Myocyte (in vitro differentiated cells): ENCODE measurements at regions not wholly inside any gene's neighbourhood (a gene's known extent, or its start where the extent isn't known, plus 50 kb on each side); places are given as distances from the start of the nearest gene placed in this dataset.
"Not testable (repeated sequence)": the region's sequence is repeated elsewhere in the genome, so short reads cannot be mapped to it uniquely, and the experiment has no call there.

Experiments
- DNase-seq: peaks from one replicate; pipeline ENCODE4 v3.0.0-alpha.2; 2012; ENCODE audit warnings: low read depth

DNA sequence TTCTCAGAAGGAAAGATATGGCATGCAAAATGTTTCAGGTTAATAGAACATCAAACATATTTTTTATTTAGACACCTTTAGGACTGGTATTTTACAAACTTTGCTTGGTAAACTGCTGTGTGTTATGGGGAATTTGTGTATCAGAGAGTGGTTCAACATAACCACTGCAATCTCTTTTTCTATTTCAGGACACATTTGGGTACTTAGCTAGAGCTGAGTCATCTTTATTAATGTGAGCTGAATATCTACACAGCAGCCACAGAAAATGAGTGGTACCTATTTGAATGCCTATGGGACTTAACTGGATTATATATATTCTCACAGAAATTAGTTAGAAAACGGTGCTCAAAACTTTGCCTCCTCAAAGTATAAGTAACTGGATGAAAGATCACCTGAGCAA lies 179.8 kb downstream of the SPDYE17 start:
- peak; percentile 42 for DNase-seq

DNA sequence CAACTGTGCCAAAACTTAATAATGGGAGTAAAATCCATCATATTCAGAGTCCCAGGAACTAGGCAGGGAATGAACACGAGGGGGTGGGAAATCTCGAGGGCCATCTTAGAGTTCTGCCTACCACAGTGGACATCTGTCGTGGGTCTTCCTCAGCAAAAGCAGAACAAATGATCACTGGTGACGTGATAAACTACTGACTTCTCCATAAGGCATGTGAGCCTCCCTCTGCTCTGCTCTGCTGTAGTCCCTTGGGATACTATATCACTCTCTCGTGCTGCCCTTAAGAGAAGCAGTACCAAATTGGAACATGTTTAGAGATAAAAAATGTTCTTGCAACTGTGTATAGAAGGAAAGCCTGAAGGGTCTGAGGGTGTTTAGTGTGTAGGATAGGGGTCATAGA lies 180.5 kb downstream of the SPDYE17 start:
- DNase-seq, result peak; percentile 44

DNA sequence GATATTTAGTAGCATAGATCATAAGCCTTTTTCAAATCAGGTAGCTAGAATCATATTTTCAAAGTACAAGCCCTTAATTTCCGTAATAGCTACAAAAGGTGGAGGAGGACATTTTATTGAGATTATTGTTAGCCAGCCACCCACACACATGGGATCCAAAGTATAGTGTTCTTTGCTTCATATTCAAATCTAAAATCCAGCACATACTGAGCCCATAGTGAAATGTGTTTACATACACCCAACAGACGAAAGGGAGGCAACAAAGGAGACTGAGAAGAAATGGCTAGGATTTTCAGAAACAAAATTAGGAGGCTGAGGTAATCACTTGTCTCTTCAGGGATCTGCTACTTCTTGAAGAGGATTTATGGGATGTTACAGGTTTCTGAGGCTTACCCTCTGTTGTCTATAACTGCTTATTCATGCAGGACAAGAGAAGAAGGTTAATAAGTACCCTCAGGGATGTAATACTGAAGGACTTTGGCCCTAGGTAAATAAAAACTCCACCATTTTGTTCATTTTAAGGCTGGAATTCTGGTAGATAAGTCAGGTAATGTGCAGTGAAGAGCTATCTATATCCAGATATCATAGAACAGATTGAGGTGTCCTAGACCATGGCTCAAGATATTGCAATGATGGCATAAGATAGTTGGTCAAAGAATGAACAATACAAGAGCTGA lies 182.1 kb downstream of the SPDYE17 start:
- DNase-seq, result not testable (repeated sequence)

DNA sequence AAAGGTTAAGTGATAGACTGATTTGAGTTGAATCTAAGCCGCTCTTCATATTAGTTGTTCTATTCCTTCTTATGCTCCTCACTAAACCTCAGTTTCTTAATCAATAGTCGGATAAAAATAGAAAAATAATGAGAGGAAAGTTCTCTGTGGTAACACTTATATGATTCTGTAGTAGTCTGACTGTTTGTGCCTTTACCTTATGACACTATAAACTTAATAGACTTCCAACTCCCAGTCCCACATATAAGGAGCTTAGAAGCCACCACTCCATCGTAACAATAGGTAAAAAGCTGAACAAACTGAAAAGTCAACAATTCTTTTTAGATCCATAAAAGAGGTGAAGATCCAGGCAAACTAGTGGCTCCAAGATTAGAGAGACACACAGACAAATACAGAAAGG lies 192.3 kb downstream of the SPDYE17 start:
- DNase-seq, result not testable (repeated sequence)

DNA sequence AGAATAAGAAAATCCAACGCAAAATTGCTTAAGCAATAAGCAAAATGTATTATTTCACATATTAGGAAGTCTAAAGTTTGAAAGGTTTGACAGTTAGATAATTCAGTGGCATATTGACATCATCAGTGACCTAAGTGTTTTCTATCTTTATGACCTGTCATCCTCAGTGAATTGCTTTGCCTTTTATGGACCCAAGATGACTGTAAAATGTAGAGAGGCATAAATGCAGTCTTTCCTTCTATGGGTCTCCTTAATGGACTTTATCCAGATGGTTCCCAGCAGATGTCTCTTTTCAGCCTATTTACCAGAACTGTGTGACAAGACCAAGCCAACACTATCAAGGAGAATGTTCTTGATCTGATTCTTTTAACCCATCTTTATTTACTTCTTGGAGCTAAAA lies 192.9 kb downstream of the SPDYE17 start:
- DNase-seq, result not testable (repeated sequence)

DNA sequence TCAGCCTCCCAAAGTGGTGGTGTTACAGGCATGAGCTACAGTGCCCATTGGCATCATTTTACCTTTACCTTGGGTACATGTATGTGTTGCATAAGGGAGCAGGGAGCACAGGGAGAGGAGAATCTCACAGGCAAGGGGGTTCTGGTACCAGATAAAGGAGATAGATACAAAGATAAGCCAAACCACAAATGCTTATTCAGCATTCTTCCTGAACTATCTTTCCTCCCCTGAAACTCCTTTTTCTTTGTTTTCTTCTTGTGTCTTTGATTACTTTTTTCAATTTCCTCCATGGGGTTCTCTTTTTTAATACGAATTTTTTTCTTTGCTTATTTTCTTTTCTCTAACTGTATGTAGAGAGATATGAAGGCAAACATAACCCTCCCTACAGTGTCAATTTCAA lies 193.8 kb downstream of the SPDYE17 start:
- DNase-seq, result not testable (repeated sequence)

DNA sequence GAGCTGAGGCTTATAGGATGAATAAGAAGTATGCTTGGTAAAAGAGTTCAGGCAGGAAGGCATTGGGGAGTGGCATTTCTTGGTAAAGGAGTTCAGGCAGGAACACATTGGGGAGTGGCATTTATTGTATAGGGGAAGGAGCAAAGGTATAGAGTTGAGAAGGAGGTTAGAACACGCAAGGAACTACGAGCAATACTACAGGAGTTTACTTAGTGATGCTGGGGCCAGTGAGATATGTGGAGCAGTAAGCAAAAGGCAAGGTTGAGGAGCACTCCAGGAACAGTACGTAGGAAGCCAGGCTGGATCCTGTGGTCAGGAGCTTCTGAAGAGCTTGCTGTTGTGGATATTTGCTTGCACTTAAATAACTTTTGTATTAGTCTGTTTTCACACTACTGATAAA lies 202.2 kb upstream of the POMZP3 start:
- not testable (repeated sequence) for DNase-seq

DNA sequence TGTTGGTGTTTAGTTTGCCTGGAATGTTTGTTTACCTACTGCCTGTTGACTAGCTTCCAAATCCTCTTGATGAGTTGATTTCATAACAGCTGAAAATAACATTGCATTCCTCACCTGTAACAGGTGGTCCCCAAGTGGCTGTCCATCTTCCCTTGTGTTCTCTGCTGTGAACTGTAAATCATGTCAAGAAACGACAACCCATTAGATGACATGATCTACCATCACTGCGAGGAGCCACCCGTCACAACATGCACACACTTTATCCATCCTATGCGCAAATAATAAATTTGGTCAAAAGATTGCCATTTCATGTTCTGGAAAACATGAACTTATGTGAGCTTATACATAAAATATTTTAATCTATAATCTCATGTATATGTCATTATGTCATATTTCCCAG lies 199.1 kb upstream of the POMZP3 start:
- DNase-seq, result not testable (repeated sequence)

DNA sequence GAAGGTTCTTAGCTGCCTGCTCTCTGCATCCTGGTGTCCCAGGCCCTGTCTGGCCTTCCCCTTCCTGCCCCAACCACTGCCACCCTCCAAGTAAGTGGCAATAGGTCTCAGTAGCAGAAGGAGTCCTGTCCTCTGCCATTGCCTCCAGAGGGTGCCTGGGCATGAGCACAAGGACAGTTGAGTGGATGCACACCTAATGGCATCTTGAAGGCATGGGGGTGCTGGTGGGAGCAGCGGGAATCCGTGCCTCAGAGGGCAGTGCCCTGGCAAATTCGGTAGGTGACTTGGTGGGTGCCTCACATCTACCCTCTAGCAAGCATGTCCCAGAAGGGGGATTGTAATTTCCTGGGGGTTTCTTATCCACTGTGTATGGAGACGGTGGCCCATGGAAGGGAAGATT lies 182.8 kb upstream of the POMZP3 start:
- not testable (repeated sequence) for DNase-seq

DNA sequence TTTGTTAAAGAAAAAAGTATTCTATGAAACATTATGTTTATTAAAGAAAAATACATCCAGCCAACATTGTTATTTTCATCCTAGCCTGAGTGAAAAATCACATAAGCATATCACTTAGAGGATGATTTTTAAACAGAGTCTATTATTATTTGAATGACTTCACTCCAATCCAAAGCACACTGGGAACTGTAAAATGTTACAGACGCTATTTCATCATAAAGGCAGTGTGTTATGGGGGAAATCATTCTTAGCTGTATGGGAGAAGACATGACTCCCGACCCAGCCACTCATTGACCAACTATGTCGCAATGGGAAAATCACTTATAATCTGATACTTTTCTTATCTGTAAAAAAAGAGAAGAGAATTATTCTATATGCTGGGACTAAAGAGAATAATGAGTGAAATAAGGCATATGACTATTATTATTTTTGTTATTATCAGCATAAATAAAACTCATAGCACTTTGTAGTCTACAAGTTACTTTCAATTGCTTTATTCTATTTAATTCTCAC lies 180.6 kb upstream of the POMZP3 start:
- not testable (repeated sequence) for DNase-seq

DNA sequence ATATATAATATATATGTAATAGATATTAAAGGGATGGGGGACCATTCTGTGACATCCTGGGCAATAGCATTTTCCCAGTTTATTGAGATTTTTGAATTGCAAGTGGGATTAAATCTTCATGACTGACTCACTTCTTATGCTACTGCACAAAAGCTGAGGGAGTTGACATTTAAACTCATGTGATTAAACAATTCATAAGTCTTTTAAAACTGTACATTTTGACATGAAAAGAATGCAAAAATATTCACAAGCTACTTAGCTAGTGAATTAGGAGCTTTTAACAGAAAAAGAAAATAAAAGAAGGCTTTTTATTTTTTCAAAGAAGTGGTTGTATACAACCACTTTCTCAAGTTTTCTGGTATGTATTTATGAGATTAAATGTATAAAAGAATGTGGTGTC lies 179.4 kb upstream of the POMZP3 start:
- not testable (repeated sequence) for DNase-seq

DNA sequence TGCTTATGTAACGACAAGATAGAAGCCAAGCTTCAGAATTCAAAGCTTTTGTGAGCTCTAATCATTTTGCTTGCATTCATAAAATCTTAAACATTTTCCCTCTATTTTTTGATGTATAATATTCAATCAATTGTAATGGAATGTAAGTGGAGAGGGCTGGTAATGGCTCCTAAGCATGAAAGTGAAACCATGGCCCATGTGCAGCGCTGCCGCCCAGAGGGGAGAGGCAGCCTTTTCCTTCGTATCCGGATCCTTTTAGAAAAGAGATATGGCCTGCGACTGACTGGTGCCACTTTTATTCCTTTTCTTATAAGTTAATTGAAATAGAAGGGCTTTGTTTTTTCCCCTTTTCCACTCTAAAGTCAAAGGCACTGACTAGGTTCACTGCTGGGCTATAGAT lies 178.9 kb upstream of the POMZP3 start:
- DNase-seq, result peak; percentile 22

DNA sequence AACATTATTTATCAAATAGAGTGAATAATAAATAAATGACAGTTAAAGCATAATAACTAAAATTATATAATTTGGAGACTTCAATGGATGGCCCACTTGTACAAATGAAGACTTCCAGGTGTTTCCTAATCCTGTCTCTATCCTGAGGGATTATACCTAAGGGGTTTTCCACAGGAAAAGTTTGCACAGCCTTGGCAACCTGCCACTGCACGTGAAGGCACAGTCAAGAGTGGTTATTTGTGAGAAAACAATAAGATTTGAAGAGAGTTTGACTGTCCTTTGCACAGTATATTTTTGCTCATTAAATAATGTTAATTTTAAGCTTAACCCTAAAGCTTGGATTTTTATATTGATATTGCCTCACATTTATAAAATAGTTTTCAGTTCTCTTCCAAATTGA lies 178.2 kb upstream of the POMZP3 start:
- DNase-seq, result not testable (repeated sequence)

DNA sequence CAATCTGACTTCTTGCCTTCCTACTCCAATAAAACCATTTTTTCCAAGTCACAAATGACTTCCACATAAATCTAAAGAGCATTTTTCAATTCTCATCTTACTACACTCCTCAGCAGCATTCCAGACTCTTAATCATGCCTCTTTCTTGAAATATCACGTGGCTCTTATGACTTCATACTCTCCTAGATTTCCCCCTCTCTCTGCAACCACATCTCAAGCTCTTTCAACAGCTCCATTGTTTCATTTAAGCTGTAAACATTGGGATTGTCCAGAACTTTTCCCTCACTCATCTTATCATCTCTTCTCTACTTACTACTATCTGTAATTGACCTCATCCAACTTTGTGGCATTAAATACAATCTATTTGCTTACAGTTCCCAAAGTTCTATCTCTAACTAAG lies 170.6 kb upstream of the POMZP3 start:
- not testable (repeated sequence) for DNase-seq

DNA sequence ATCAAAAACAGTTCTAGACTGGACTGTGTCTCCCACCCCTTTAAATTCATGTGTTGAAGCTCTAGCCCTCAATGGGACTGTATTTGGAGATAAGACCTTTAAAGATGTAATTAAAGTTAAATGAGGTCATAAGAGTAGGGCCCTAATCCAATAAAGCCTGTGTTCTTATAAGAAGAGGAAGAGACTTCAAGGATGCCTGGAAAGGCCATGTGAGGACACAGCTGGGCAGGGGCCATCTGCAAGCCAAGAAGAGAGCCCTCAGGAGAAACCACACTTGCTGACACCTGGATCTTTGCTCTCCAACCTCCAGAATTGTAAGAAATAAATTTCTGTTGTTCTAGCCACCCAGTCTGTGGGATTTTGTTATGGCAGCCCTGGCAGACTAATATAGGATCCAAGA lies 153.6 kb upstream of the POMZP3 start:
- not testable (repeated sequence) for DNase-seq

DNA sequence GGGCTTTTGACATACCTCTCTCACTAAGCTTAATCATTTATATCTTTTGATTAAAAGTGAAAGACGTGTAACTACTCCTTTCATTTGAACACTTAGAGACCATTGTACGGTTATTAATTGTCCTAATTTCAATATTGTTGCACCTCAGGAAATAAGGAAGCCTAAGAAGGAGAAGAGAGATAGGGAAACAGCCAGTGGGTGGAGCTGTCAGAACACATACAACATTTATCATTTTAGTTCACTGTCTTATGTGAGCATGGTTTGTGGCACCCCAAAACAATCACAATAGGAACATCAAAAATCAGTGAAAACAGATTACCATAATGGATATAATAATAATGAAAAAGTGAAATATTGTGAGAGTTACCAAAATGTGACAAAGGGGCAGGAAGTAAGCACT lies 147.2 kb upstream of the POMZP3 start:
- peak; percentile 0 for DNase-seq

DNA sequence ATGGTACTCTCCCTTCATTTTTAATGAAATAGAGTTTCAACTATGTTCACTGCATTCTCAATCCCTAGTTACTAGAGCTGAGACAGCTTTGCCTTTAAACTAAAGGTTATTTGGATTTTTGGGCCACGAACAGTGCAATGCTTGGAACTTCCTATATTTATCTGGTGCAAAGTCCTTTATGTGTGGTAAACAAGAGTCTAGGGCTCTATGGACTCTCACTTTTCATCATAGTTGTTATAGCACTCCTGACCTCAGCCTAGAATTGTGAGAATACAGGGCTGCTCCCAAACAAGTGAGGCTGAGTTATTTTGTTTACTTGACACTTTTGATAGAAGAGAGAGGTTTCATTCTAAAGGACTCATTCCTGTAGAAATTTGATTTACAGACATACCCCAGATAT lies 144.9 kb upstream of the POMZP3 start:
- not testable (repeated sequence) for DNase-seq

DNA sequence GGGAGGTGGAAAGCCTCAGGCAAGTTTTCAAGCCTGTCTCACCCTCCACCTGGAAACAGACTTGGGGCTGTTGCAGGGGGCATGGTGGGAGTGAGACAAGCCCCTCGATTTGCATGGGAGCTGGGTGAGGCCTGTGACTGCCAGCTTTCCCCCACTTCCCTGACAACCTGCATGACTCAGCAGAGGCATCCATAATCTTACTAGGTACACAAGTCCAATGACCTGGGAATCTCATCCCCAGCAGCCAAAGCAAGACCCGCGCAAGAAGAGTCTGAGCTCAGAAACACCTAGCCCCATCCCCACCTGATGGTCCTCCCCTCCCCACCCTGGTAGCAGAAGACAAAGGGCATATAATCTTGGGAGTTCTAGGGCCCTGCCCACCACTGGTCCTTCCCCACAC lies 136.9 kb upstream of the POMZP3 start:
- not testable (repeated sequence) for DNase-seq

DNA sequence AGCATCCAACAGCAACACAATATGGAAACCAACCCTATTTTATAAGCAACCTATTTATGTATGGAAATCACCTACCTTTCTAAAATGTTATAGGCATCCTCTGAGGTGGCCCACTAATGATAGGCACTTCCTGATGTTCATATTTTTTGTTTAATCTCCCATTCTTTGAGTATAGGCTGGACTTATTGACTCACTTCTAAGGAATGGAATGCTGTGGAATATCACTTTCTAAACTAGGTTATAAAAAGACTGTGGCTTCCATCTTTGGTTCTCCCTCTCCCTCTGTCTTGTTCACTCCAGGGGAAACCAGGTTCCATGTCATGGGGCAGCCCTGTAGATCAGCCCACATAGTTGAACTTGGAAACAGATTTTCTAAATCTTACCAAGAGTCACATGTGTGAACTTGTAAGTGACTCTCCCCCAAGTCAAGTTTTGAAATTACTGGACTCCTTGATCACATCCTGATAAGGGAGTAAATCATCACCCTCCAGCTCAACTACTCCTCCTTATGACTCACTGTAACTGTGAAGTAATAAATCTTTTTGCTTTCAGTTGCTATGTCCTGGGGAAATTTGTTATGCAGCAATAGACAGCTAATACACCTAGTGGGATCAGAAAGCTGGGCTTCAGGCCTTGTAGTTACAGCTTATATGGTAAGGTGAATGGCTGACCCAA lies 133.6 kb upstream of the POMZP3 start:
- DNase-seq, result not testable (repeated sequence)

DNA sequence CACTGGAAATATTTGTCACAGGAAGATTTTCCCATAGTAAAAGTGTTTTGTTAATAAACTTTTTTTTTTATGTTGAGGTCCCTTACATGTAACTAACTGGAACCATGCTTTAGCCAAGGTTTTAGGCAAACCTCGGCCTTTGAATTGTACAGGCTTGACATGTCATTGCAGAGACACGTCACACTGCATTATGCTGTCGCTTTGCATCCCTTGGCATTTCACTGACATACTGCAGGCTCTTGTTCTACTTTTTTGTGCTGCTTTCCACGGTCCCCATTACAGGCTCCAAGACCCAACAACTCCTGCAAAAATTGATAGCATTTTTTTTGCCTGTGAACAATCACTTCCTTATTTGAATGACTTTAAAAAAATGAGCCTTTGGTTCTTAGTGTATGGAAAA lies 112.5 kb upstream of the POMZP3 start:
- not testable (repeated sequence) for DNase-seq

DNA sequence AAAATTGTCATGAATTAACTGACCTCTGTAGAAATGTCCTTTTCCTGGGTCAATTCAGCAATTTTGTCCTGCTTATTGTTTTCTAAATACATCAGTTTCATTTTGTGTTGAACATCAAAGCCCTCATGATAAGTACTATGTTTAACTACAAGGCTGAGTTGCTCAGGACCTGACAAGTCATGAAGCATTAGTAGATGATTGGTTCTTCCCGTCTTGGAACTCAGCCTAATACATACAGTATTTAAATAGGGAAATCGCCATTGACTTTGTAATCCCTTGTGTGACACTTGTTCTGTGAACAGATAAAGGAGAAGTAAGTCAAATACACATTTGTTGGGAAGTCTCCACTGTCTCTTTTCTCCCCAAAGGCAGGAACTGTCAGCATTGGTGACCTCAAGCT lies 109.6 kb upstream of the POMZP3 start:
- not testable (repeated sequence) for DNase-seq

DNA sequence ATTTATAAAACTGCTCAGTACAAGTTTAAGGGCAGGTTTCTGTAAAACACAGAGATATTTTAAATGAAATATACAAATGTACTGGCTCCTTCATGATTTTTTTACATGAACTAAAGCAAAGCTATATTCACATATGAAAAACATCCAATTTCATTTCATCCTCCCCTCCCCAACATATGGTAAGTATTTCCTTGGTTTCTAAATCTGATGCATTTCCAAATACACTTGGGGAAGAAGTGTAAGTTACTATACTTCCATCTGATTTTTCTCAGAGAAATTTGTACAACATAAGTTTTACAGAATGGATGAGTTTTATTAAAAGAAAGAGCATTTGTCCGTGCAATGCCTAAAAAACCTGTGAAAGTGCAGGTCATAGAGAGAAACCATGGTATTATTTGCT lies 109.0 kb upstream of the POMZP3 start:
- DNase-seq, result not testable (repeated sequence)

DNA sequence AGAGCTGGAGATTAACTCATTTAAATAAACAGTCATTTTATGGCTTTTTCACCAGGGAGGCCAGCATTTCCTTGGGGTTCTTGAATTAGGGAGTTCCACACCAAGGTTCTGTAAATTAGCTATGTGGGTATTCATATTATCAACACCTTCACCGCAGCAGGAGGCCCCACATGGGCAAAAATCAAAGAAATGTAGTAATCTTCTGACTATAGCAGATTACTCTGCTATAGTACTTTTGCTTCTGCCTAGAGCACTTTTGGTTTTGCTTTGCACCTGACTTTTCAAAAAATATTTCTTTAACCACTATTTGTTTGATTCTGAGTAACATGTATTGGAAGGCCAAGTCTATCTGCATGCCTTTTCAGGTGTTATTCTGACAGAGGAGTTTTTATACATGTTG lies 108.6 kb upstream of the POMZP3 start:
- DNase-seq, result not testable (repeated sequence)
